Esophagus squamous epithelium (tissue), 5 donors: ENCODE measurements at regions not wholly inside any gene's neighbourhood (a gene's known extent, or its start where the extent isn't known, plus 50 kb on each side); places are given as distances from the start of the nearest gene placed in this dataset.

Experiments
- DNase-seq: peaks from one replicate; lab custom pipeline; 2025; lab: John Stamatoyannopoulos, UW
- H3K27ac ChIP-seq, 4 donors: fragments of 200-600 bp; sonication (generic); one replicate each; pipeline ENCODE4 v1.5.1; 2016 to 2019; ENCODE audit warnings: mild to moderate bottlenecking in 1 of 4
- H3K27me3 ChIP-seq, 4 donors: fragments of 200-600 bp; sonication (generic); 1 replicate in 3 of 4; 2 replicates in 1 of 4; pipeline versions ENCODE4 v1.5.1 to v1.6.0; 2017 to 2021; ENCODE audit warnings: antibody characterized with exemption in 1 of 4
- H3K36me3 ChIP-seq, 3 donors: fragments of 200-600 bp; sonication (generic); one replicate each; pipeline ENCODE4 v1.5.1; 2016 to 2019
- H3K4me1 ChIP-seq, 3 donors: fragments of 200-600 bp; sonication (generic); one replicate each; pipeline ENCODE4 v1.5.1; 2017 to 2019
- H3K4me3 ChIP-seq, 4 donors: fragments of 200-600 bp; sonication (generic); 1 replicate in 3 of 4; 2 replicates in 1 of 4; pipeline ENCODE4 v1.5.1; 2016 to 2019; ENCODE audit warnings: mild to moderate bottlenecking in 2 of 4, moderate library complexity in 1 of 4
- H3K9me3 ChIP-seq, 3 donors: fragments of 200-600 bp; sonication (generic); one replicate each; pipeline ENCODE4 v1.5.1; 2016 to 2019
- POLR2A ChIP-seq, 4 donors: fragments of 450-650 bp; IDR thresholded peaks; one replicate each; pipeline ENCODE4 v1.6.1; 2017; ENCODE audit warnings: antibody characterized with exemption in 4 of 4, mild to moderate bottlenecking in 4 of 4, moderate library complexity in 3 of 4
- WGBS, 2 donors: methylation state at CpG; one replicate each; pipeline ENCODE4 v1.1.5; 2018; 5-methylcytosine and 5-hydroxymethylcytosine counted together
- intact Hi-C: fragments of 100-400 bp; cut with DNase I; formaldehyde crosslinking; loops from one replicate; pipeline ENCODE4 v1.15.0; 2022
- TF ChIP-seq, protein P1 (sequence below), 6 experiments: fragments of 450-650 bp in 4 of 6; fragments of 200-600 bp in 2 of 6; sonication (generic) in 2 of 6; IDR thresholded peaks; one replicate each; pipeline ENCODE4 v1.5.1; 2016 to 2019; ENCODE audit warnings: antibody characterized with exemption in 6 of 6, mild to moderate bottlenecking in 4 of 6, moderate library complexity in 4 of 6
- donor health status: DM: yes; HTN: yes; CAD: no.

DNA sequence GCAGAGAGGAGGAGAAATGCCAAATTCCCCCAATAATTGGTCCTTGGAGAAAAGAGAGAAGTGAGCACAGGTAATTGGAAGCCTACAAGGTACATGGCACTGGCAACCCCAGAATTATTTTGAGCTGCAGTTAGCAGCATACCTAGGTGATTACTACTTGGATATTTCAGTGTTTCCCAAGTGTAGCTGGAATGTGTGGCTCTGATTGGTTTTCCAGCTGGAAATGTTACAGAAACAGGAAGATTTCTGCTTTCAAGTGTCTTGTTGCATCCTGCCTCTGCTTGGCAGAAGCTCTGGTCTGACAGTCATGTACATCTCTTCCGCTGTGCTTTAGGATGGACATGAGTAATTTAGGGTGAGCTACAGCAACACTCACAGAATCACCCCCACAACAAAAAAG lies 262.1 kb downstream of the ENC1 start:
- 40 to 63% methylated on average over 1 of the region's 1 CpG for WGBS, 2 donors
- Histone ChIP-seq H3K4me1 (peaks cover 0 to 8% (median 4%) of the 10 kb centered on the region in 3 donors), H3K9me3 (no peaks in the 10 kb centered on the region), H3K27me3 (no peaks in the 10 kb centered on the region), H3K4me3 (no peak overlapping the region), H3K36me3 (no peaks in the 10 kb centered on the region), H3K27ac (no peak overlapping the region)
- intact Hi-C loops = no loop called here
- TF ChIP-seq POLR2A (IDR thresholded peaks at IDR 0.05) = no peak
- TF ChIP-seq, protein P1, sequence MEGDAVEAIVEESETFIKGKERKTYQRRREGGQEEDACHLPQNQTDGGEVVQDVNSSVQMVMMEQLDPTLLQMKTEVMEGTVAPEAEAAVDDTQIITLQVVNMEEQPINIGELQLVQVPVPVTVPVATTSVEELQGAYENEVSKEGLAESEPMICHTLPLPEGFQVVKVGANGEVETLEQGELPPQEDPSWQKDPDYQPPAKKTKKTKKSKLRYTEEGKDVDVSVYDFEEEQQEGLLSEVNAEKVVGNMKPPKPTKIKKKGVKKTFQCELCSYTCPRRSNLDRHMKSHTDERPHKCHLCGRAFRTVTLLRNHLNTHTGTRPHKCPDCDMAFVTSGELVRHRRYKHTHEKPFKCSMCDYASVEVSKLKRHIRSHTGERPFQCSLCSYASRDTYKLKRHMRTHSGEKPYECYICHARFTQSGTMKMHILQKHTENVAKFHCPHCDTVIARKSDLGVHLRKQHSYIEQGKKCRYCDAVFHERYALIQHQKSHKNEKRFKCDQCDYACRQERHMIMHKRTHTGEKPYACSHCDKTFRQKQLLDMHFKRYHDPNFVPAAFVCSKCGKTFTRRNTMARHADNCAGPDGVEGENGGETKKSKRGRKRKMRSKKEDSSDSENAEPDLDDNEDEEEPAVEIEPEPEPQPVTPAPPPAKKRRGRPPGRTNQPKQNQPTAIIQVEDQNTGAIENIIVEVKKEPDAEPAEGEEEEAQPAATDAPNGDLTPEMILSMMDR (IDR thresholded peaks at IDR 0.05) = no peak
- no peak for DNase-seq

DNA sequence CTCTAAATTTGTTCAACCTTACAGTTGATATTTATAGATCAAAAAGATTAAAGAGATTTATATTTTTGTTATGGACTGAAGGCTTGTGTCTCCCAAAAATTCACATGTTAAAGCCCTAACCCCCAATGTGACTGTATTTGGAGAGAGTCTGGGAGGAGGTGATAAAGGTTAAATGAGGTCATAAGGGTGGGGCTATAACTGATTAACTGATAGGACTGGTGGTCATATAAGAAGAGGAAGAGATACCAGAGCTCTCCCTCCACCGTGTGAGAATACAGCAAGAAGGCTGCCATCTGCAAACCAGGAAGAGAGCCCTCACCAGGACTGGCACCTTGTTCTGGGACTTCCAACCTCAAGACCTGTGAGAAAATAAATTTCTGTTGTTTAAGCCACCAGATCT lies 264.3 kb downstream of the ENC1 start:
- H3K4me1 ChIP-seq = no peaks in the 10 kb centered on the region
- intact Hi-C loops = no loop called here
- H3K9me3 ChIP-seq = no peaks in the 10 kb centered on the region
- no peak for DNase-seq
- no peak overlapping the region for H3K27ac ChIP-seq
- no peak overlapping the region for H3K4me3 ChIP-seq
- no peak for TF ChIP-seq POLR2A (IDR thresholded peaks at IDR 0.05)
- TF ChIP-seq, protein P1 (IDR thresholded peaks at IDR 0.05) = no peak
- 61 to 88% methylated on average over 1 of the region's 1 CpG for WGBS, 2 donors
- no peaks in the 10 kb centered on the region for H3K27me3 ChIP-seq
- H3K36me3 ChIP-seq = no peaks in the 10 kb centered on the region

DNA sequence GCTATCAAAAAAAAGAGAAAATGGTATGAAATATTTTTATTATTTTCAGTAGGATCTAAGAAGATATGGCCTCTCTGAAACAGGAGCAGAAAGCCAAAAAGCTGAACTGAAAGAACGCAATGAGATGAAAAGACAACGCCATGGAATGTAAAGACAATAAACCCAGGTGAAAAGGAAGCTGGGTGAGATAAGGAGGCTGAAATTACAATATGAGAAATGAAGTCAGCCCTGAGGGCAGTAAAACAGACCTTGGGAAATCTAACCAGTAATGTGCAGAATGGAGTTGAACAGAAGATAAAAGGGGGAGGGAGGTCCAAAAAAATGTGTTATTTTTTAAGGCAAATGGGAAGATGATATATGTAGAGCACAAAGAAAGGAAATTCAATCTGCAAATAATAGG lies 265.3 kb downstream of the ENC1 start:
- DNase-seq = no peak
- WGBS, 2 donors = 29 to 48% methylated on average over 2 of the region's 2 CpGs
- Histone ChIP-seq H3K27me3 (no peaks in the 10 kb centered on the region), H3K4me3 (no peak overlapping the region), H3K4me1 (peaks cover 0 to 7% (median 0%) of the 10 kb centered on the region in 3 donors), H3K9me3 (no peaks in the 10 kb centered on the region), H3K27ac (no peak overlapping the region), H3K36me3 (no peaks in the 10 kb centered on the region)
- no peak for TF ChIP-seq POLR2A (IDR thresholded peaks at IDR 0.05)
- TF ChIP-seq, protein P1 (IDR thresholded peaks at IDR 0.05) = no peak
- intact Hi-C loops = no loop called here

DNA sequence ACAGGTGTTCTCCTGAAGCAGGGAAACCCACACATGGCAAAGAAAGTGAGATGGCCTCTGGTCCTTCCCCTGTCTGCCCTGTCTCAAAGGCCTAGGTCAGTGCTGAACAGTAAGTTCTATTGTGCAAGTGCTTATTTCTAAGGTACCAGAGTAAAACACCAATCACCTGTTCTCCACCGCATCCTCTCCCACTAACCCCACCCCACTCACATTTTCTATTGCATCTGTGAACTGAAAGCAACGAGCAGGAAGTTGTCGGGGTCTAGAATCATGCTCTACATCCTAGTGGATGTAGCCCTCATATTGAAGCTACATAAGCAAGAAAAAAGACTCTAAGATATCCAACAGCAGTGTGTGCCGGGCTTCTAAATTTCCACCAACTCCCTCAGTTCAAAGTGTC lies 265.9 kb downstream of the ENC1 start:
- Histone ChIP-seq H3K27me3 (no peaks in the 10 kb centered on the region), H3K4me1 (peaks cover 0 to 11% (median 0%) of the 10 kb centered on the region in 3 donors), H3K4me3 (no peak overlapping the region), H3K27ac (no peak overlapping the region), H3K9me3 (no peaks in the 10 kb centered on the region), H3K36me3 (no peaks in the 10 kb centered on the region)
- DNase-seq = no peak
- TF ChIP-seq POLR2A (IDR thresholded peaks at IDR 0.05) = no peak
- TF ChIP-seq, protein P1 (IDR thresholded peaks at IDR 0.05) = no peak
- 65 to 68% methylated on average over 4 of the region's 4 CpGs for WGBS, 2 donors
- intact Hi-C loops = no loop called here

DNA sequence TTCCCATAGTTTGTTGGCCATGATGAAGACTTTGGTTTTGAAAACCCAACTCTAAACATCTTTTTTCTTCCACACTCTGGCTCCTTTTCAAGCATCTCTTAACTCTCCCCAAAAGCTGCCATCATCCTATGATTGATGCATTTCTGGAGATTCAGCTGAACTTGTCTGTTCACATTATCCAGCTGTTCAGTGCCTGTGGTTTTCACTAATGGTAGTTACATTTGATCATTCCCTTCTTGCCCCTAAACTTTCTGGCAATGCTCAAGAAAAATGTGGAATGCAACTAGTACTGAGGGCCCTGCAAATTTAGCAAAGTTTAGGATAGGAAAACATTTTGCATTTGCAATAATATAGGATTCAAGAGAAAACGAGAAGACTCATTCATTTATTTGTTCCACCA lies 267.5 kb downstream of the ENC1 start:
- DNase-seq = no peak
- intact Hi-C loops = no loop called here
- 47 to 60% methylated on average over 1 of the region's 1 CpG for WGBS, 2 donors
- Histone ChIP-seq H3K36me3 (no peaks in the 10 kb centered on the region), H3K27ac (no peak overlapping the region), H3K4me3 (no peak overlapping the region), H3K4me1 (peaks cover 0 to 24% (median 0%) of the 10 kb centered on the region in 3 donors), H3K27me3 (no peaks in the 10 kb centered on the region), H3K9me3 (no peaks in the 10 kb centered on the region)
- no peak for TF ChIP-seq POLR2A (IDR thresholded peaks at IDR 0.05)
- TF ChIP-seq, protein P1 (IDR thresholded peaks at IDR 0.05) = no peak
